ENCODE measurements at regions not wholly inside any gene's neighbourhood (a gene's known extent, or its start where the extent isn't known, plus 50 kb on each side); places are given as distances from the start of the nearest gene placed in this dataset.

GRCh38 chr4:102431608-102431961 lies 69.6 kb upstream of the NFKB1 start:
- TF ChIP-seq POLR2A (IDR thresholded peaks at IDR 0.05; ENCODE audit: low read depth, low read length) (no peak), TAF1 (IDR thresholded peaks at IDR 0.05; ENCODE audit: low read depth, low read length) (no peak), POU2F2 (IDR thresholded peaks at IDR 0.05; ENCODE audit: low read depth, low read length) (no peak), SPI1 (IDR thresholded peaks at IDR 0.05; ENCODE audit: low read depth, low read length) (no peak), POLR2AphosphoS5 (IDR thresholded peaks at IDR 0.05; ENCODE audit: low read depth, low read length) (no peak)
